ENCODE measurements at regions not wholly inside any gene's neighbourhood (a gene's known extent, or its start where the extent isn't known, plus 50 kb on each side); places are given as distances from the start of the nearest gene placed in this dataset.

GRCh38 chr10:31687663-31688482 lies 240.8 kb downstream of the ARHGAP12 start:
- Histone ChIP-seq H3K79me2 (ENCODE audit: control insufficient read depth, low read length) (no peaks in the 10 kb centered on the region), H3K27me3 (ENCODE audit: control insufficient read depth, low read length) (no peaks in the 10 kb centered on the region), H3F3A (ENCODE audit: control insufficient read depth, insufficient read depth) (no peaks in the 10 kb centered on the region), H3K4me2 (ENCODE audit: low read length) (no peak overlapping the region), H3K4me1 (ENCODE audit: control insufficient read depth, low read length) (no peaks in the 10 kb centered on the region), H3K36me3 (ENCODE audit: control insufficient read depth, low read length) (no peaks in the 10 kb centered on the region), H3K9me3 (ENCODE audit: control insufficient read depth, insufficient read depth, low read length) (peaks cover 16% of the 10 kb centered on the region; the same call in 1 of the 2 replicates), H4K20me1 (ENCODE audit: control insufficient read depth, insufficient read depth, low read depth, low read length) (no peaks in the 10 kb centered on the region), H3K27ac (ENCODE audit: low read depth, low read length) (no peak overlapping the region), H3K4me3 (ENCODE audit: low read length) (no peak overlapping the region), H3K9me2 (replicated peaks; ENCODE audit: control insufficient read depth, low read length) (no peaks in the 10 kb centered on the region)
- TF ChIP-seq CTCF (IDR thresholded peaks at IDR 0.05; ENCODE audit: low read depth, low read length, poor library complexity, severe bottlenecking) (no peak), EZH2phosphoT487 (IDR thresholded peaks at IDR 0.05; ENCODE audit: borderline replicate concordance, low read length) (no peak)

GRCh38 chr10:31686599-31686998 lies 242.0 kb downstream of the ARHGAP12 start:
- no peaks in the 10 kb centered on the region for H3K4me1 ChIP-seq (ENCODE audit: control insufficient read depth, low read length)
- H3K27me3 ChIP-seq (ENCODE audit: control insufficient read depth, low read length), result no peaks in the 10 kb centered on the region
- TF ChIP-seq CTCF (IDR thresholded peaks at IDR 0.05; ENCODE audit: low read depth, low read length, poor library complexity, severe bottlenecking) (no peak), EZH2phosphoT487 (IDR thresholded peaks at IDR 0.05; ENCODE audit: borderline replicate concordance, low read length) (no peak)
- no peaks in the 10 kb centered on the region for H4K20me1 ChIP-seq (ENCODE audit: control insufficient read depth, insufficient read depth, low read depth, low read length)
- no peak overlapping the region for H3K27ac ChIP-seq (ENCODE audit: low read depth, low read length)
- H3K9me3 ChIP-seq (ENCODE audit: control insufficient read depth, insufficient read depth, low read length), result peaks cover 25% of the 10 kb centered on the region; the same call in 1 of the 2 replicates
- H3K9me2 ChIP-seq (replicated peaks; ENCODE audit: control insufficient read depth, low read length), result no peaks in the 10 kb centered on the region
- H3K36me3 ChIP-seq (ENCODE audit: control insufficient read depth, low read length), result no peaks in the 10 kb centered on the region
- H3K4me2 ChIP-seq (ENCODE audit: low read length), result no peak overlapping the region
- H3K4me3 ChIP-seq (ENCODE audit: low read length), result no peak overlapping the region
- no peaks in the 10 kb centered on the region for H3F3A ChIP-seq (ENCODE audit: control insufficient read depth, insufficient read depth)
- H3K79me2 ChIP-seq (ENCODE audit: control insufficient read depth, low read length), result no peaks in the 10 kb centered on the region

GRCh38 chr10:31683682-31684081 lies 244.9 kb downstream of the ARHGAP12 start:
- no peaks in the 10 kb centered on the region for H3K36me3 ChIP-seq (ENCODE audit: control insufficient read depth, low read length)
- peaks cover 26% of the 10 kb centered on the region; the same call in 1 of the 2 replicates for H3K9me3 ChIP-seq (ENCODE audit: control insufficient read depth, insufficient read depth, low read length)
- no peaks in the 10 kb centered on the region for H4K20me1 ChIP-seq (ENCODE audit: control insufficient read depth, insufficient read depth, low read depth, low read length)
- no peak overlapping the region for H3K4me3 ChIP-seq (ENCODE audit: low read length)
- no peaks in the 10 kb centered on the region for H3K79me2 ChIP-seq (ENCODE audit: control insufficient read depth, low read length)
- no peaks in the 10 kb centered on the region for H3K27me3 ChIP-seq (ENCODE audit: control insufficient read depth, low read length)
- H3K4me2 ChIP-seq (ENCODE audit: low read length), result no peak overlapping the region
- no peaks in the 10 kb centered on the region for H3K9me2 ChIP-seq (replicated peaks; ENCODE audit: control insufficient read depth, low read length)
- no peaks in the 10 kb centered on the region for H3K4me1 ChIP-seq (ENCODE audit: control insufficient read depth, low read length)
- no peak overlapping the region for H3K27ac ChIP-seq (ENCODE audit: low read depth, low read length)
- no peak for TF ChIP-seq EZH2phosphoT487 (IDR thresholded peaks at IDR 0.05; ENCODE audit: borderline replicate concordance, low read length)
- no peak for TF ChIP-seq CTCF (IDR thresholded peaks at IDR 0.05; ENCODE audit: low read depth, low read length, poor library complexity, severe bottlenecking)
- H3F3A ChIP-seq (ENCODE audit: control insufficient read depth, insufficient read depth), result no peaks in the 10 kb centered on the region
